H1 (cell line): ENCODE measurements at regions not wholly inside any gene's neighbourhood (a gene's known extent, or its start where the extent isn't known, plus 50 kb on each side); places are given as distances from the start of the nearest gene placed in this dataset.

Source experiments
- CTCF ChIA-PET: fragments of 300-600 bp; sonication (Branson Sonifier 250); formaldehyde crosslinking; loops from one replicate; lab custom pipeline; 2021; ENCODE audit not compliant: partially characterized antibody; lab: Charles Lee
- POLR2A ChIA-PET: fragments of 300-600 bp; sonication (Branson Sonifier 250); formaldehyde crosslinking; loops from one replicate; lab custom pipeline; 2021; ENCODE audit warnings: inconsistent platforms; ENCODE audit not compliant: partially characterized antibody; lab: Charles Lee
- DNase-seq, 2 experiments: peaks; one replicate each; pipeline versions ENCODE4 v3.0.0 to v3.0.0-alpha.2; 2010 to 2022; ENCODE audit warnings: low spot score in 2 of 2, low read depth in 1 of 2, mixed read lengths in 1 of 2
- FAIRE-seq: peaks from 2 replicates; lab custom pipeline; 2011; peaks lifted over from hg19 to GRCh38; lab: Jason Lieb, UNC
- H2AFZ ChIP-seq: 2 replicates; pipeline ENCODE4 v1.8.1; 2012; ENCODE audit warnings: low read length, inconsistent platforms
- H2AK5ac ChIP-seq: 2 replicates; pipeline ENCODE4 v1.6.1; 2013; ENCODE audit warnings: low read depth, low read length
- H2BK120ac ChIP-seq: replicated peaks from 2 replicates; pipeline ENCODE3; 2013; ENCODE audit warnings: low read depth, low read length, inconsistent platforms
- H2BK12ac ChIP-seq: 2 replicates; pipeline ENCODE4 v1.6.1; 2013; ENCODE audit warnings: low read depth, low read length
- H2BK15ac ChIP-seq: 2 replicates; pipeline ENCODE4 v1.6.1; 2013; ENCODE audit warnings: low read length
- H2BK20ac ChIP-seq: 2 replicates; pipeline ENCODE4 v1.6.1; 2013; ENCODE audit warnings: low read length
- H2BK5ac ChIP-seq: 2 replicates; pipeline ENCODE4 v1.6.1; 2013; ENCODE audit warnings: low read depth, low read length
- H3K14ac ChIP-seq: 2 replicates; pipeline ENCODE4 v1.6.1; 2013; ENCODE audit warnings: inconsistent platforms; ENCODE audit not compliant: insufficient read length
- H3K18ac ChIP-seq: 2 replicates; pipeline ENCODE4 v1.6.1; 2013; ENCODE audit warnings: low read length; ENCODE audit errors: extremely low read depth
- H3K23ac ChIP-seq: 2 replicates; pipeline ENCODE4 v1.6.1; 2013; ENCODE audit warnings: inconsistent platforms; ENCODE audit not compliant: insufficient read length
- H3K23me2 ChIP-seq: 2 replicates; pipeline ENCODE4 v1.6.1; 2013; ENCODE audit warnings: low read depth, low read length
- H3K27ac ChIP-seq: 2 replicates; pipeline ENCODE4 v1.6.1; 2011; ENCODE audit warnings: low read depth, low read length, inconsistent platforms
- H3K27me3 ChIP-seq, 4 experiments: replicated peaks in 1 of 4; 1 replicate in 1 of 4; 2 replicates in 3 of 4; pipeline versions ENCODE4 v1.6.1 to v1.8.1; 2011 to 2013; ENCODE audit warnings: low read length in 3 of 4, mild to moderate bottlenecking in 3 of 4, inconsistent platforms in 2 of 4, mixed read lengths in 2 of 4, moderate library complexity in 1 of 4; ENCODE audit not compliant: control insufficient read depth in 3 of 4, insufficient read depth in 3 of 4; ENCODE audit errors: extremely low read depth in 1 of 4
- H3K36me3 ChIP-seq, 4 experiments: 2 replicates each; pipeline versions ENCODE4 v1.6.1 to v1.8.1; 2011 to 2013; ENCODE audit warnings: mild to moderate bottlenecking in 4 of 4, low read length in 3 of 4, moderate library complexity in 2 of 4, control low read depth in 1 of 4, inconsistent platforms in 1 of 4; ENCODE audit not compliant: insufficient read depth in 4 of 4, control insufficient read depth in 2 of 4
- H3K4ac ChIP-seq: replicated peaks from 2 replicates; pipeline ENCODE3; 2013; ENCODE audit warnings: low read length, low read depth, mixed read lengths, inconsistent platforms; ENCODE audit not compliant: insufficient read length
- H3K4me1 ChIP-seq, 4 experiments: replicated peaks in 1 of 4; 1 replicate in 1 of 4; 2 replicates in 3 of 4; pipeline versions ENCODE4 v1.6.1 to v1.8.1; 2011 to 2013; ENCODE audit warnings: low read length in 3 of 4, inconsistent platforms in 2 of 4, mixed read lengths in 1 of 4; ENCODE audit not compliant: insufficient read depth in 4 of 4, control insufficient read depth in 3 of 4
- H3K4me2 ChIP-seq, 2 experiments: 2 replicates each; pipeline versions ENCODE4 v1.6.1 to v1.8.1; 2011 to 2013; ENCODE audit warnings: low read depth in 2 of 2, low read length in 2 of 2, control low read depth in 1 of 2, inconsistent platforms in 1 of 2, mild to moderate bottlenecking in 1 of 2; ENCODE audit not compliant: insufficient read depth in 1 of 2
- H3K4me3 ChIP-seq, 4 experiments: fragments of 200-600, 300-600 bp in 1 of 4; sonication (generic), shearing (Covaris generic), sonication (Bioruptor Twin) in 1 of 4; 2 replicates each; pipeline versions ENCODE4 v1.5.1 to v1.8.1; 2011 to 2016; ENCODE audit warnings: low read length in 4 of 4, low read depth in 3 of 4, control low read depth in 2 of 4, inconsistent platforms in 2 of 4, mild to moderate bottlenecking in 2 of 4, mixed read lengths in 1 of 4, moderate library complexity in 1 of 4; ENCODE audit not compliant: insufficient read depth in 2 of 4; ENCODE audit errors: extremely low read depth in 1 of 4
- H3K56ac ChIP-seq: replicated peaks from 2 replicates; pipeline ENCODE3; 2013; ENCODE audit warnings: low read depth, mild to moderate bottlenecking, mixed read lengths, low read length, inconsistent platforms; ENCODE audit not compliant: insufficient read length
- H3K79me1 ChIP-seq: 2 replicates; pipeline ENCODE4 v1.6.1; 2013; ENCODE audit warnings: low read depth, low read length, control low read depth
- H3K79me2 ChIP-seq, 2 experiments: 2 replicates each; pipeline versions ENCODE4 v1.6.1 to v1.8.1; 2012 to 2013; ENCODE audit warnings: low read length in 2 of 2, mild to moderate bottlenecking in 2 of 2, inconsistent platforms in 1 of 2; ENCODE audit not compliant: insufficient read depth in 2 of 2, control insufficient read depth in 1 of 2
- H3K9ac ChIP-seq, 4 experiments: replicated peaks in 1 of 4; 1 replicate in 1 of 4; 2 replicates in 3 of 4; pipeline versions ENCODE4 v1.6.1 to v1.8.1; 2011 to 2013; ENCODE audit warnings: low read depth in 3 of 4, low read length in 3 of 4, control low read depth in 2 of 4, mild to moderate bottlenecking in 2 of 4, moderate library complexity in 2 of 4, inconsistent platforms in 1 of 4; ENCODE audit errors: extremely low read depth in 1 of 4
- H3K9me3 ChIP-seq, 2 experiments: 2 replicates each; pipeline versions ENCODE4 v1.6.1 to v1.8.1; 2012 to 2013; ENCODE audit warnings: mild to moderate bottlenecking in 2 of 2, moderate library complexity in 2 of 2, control low read depth in 1 of 2, inconsistent platforms in 1 of 2, low read depth in 1 of 2, low read length in 1 of 2, mixed read lengths in 1 of 2; ENCODE audit not compliant: insufficient read depth in 2 of 2
- H4K20me1 ChIP-seq, 2 experiments: replicated peaks in 1 of 2; 2 replicates each; pipeline versions ENCODE3 to v1.8.1; 2011 to 2013; ENCODE audit warnings: inconsistent platforms in 2 of 2, low read length in 2 of 2, mild to moderate bottlenecking in 1 of 2; ENCODE audit not compliant: insufficient read depth in 2 of 2, control insufficient read depth in 1 of 2
- H4K5ac ChIP-seq: 2 replicates; pipeline ENCODE4 v1.6.1; 2013; ENCODE audit warnings: low read length, low read depth, mixed read lengths, inconsistent platforms; ENCODE audit not compliant: insufficient read length
- H4K8ac ChIP-seq: 2 replicates; pipeline ENCODE4 v1.8.0; 2013; ENCODE audit warnings: mild to moderate bottlenecking, moderate library complexity, low read length, inconsistent platforms; ENCODE audit not compliant: insufficient read depth; ENCODE audit errors: extremely low read depth
- H4K91ac ChIP-seq: replicated peaks from 2 replicates; pipeline ENCODE3; 2013; ENCODE audit warnings: low read length, mixed read lengths, inconsistent platforms; ENCODE audit not compliant: insufficient read length
- BCL11A ChIP-seq, 2 experiments: IDR thresholded peaks; one replicate each; pipeline ENCODE4 v1.6.1; 2011; ENCODE audit warnings: low read depth in 2 of 2, low read length in 2 of 2, mild to moderate bottlenecking in 2 of 2
- KDM4A ChIP-seq: IDR thresholded peaks from one replicate; pipeline ENCODE4 v1.7.1; 2012; ENCODE audit warnings: low read depth, mild to moderate bottlenecking, moderate library complexity, low read length, inconsistent platforms; ENCODE audit not compliant: severe bottlenecking
- KDM5A ChIP-seq: fragments of 200-600 bp; IDR thresholded peaks from 2 replicates; pipeline ENCODE4 v1.7.1; 2012; ENCODE audit warnings: mild to moderate bottlenecking, low read length, inconsistent platforms, mixed read lengths
- RAD21 ChIP-seq, 2 experiments: IDR thresholded peaks in 1 of 2; conservative IDR thresholded peaks in 1 of 2; 2 replicates each; pipeline ENCODE4 v1.6.1; 2011; ENCODE audit warnings: low read depth in 2 of 2, low read length in 2 of 2, improper control_type of control experiment in 1 of 2, inconsistent platforms in 1 of 2, mild to moderate bottlenecking in 1 of 2, moderate library complexity in 1 of 2
- TAF1 ChIP-seq: IDR thresholded peaks from 2 replicates; pipeline ENCODE4 v1.6.1; 2011; ENCODE audit warnings: mild to moderate bottlenecking, low read depth, low read length
- WGBS, 2 experiments: shearing (Covaris generic) in 1 of 2; methylation state at CpG; one replicate each; pipeline versions ENCODE4 v1.1.6 to v1.1.7; 2013 to 2015; ENCODE audit warnings: low lambda C conversion rate in 2 of 2, mixed read lengths in 2 of 2, inconsistent platforms in 1 of 2, low coverage in 1 of 2, missing lambda C conversion rate in 1 of 2; ENCODE audit not compliant: insufficient replicate concordance in 2 of 2, insufficient coverage in 1 of 2, insufficient read length in 1 of 2; ENCODE audit errors: extremely low coverage in 1 of 2, missing lambda C conversion rate in 1 of 2; 5-methylcytosine and 5-hydroxymethylcytosine counted together
- TF ChIP-seq, protein P1 (sequence below), 3 experiments: IDR thresholded peaks; 1 replicate in 2 of 3; 2 replicates in 1 of 3; pipeline versions ENCODE4 v1.5.1 to v1.6.1; 2011; ENCODE audit warnings: low read length in 3 of 3, mild to moderate bottlenecking in 3 of 3, inconsistent platforms in 2 of 3, low read depth in 1 of 3, moderate library complexity in 1 of 3; ENCODE audit not compliant: insufficient read depth in 1 of 3; ENCODE audit errors: control extremely low read depth in 1 of 3
- TF ChIP-seq, protein P2 (sequence below): IDR thresholded peaks from 2 replicates; pipeline ENCODE4 v1.6.1; 2012; ENCODE audit warnings: low read length, inconsistent platforms

DNA sequence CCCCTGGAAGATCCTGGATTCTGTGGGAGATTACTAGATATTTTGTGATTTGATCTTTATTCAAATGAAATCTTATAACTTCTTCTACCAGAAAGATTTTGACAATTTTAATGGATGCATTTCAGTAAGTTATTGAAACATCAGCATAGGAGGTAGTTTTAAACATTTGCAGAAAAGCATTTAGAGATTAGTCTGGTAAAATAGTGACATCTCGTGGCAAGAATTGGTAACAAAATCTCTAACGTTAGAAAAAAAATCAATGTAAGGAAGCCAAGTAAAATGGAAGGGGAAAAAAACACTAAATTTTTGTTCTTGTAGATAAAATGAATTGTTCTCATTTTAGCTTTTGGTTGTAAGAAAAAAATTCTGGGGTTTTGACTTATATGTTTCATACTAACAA, 73.3 kb downstream of the TASL start:
- H2AFZ ChIP-seq, result no peak overlapping the region
- H3K4me3 ChIP-seq, result no peak overlapping the region
- no peak overlapping the region for H3K14ac ChIP-seq
- no peak overlapping the region for H3K23ac ChIP-seq
- H2BK5ac ChIP-seq, result no peak overlapping the region
- H3K9ac ChIP-seq, result no peak overlapping the region
- no peak overlapping the region for H2BK120ac ChIP-seq
- no peaks in the 10 kb centered on the region for H3K27me3 ChIP-seq
- H4K20me1 ChIP-seq, result no peaks in the 10 kb centered on the region
- no peak overlapping the region for H4K8ac ChIP-seq
- H3K9me3 ChIP-seq, result no peaks in the 10 kb centered on the region
- no peak overlapping the region for H3K27ac ChIP-seq
- ChIA-PET CTCF (interaction anchor here (0.5 to 4.2 kb wide), 10 partner anchors 9 to 641 kb away, joined by 3 to 11 read pairs (median 4); no protein-coding TSS in a partner anchor), POLR2A (no interaction called here)
- H3K18ac ChIP-seq, result no peak overlapping the region
- no peaks in the 10 kb centered on the region for H3K79me2 ChIP-seq
- no peaks in the 10 kb centered on the region for H3K23me2 ChIP-seq
- no peak overlapping the region for H2BK12ac ChIP-seq
- H3K79me1 ChIP-seq, result no peaks in the 10 kb centered on the region
- FAIRE-seq, result peak; percentile 73
- no peak overlapping the region for H3K4me2 ChIP-seq
- H3K56ac ChIP-seq, result no peak overlapping the region
- H4K5ac ChIP-seq, result no peak overlapping the region
- DNase-seq, result no peak
- no peak overlapping the region for H2BK20ac ChIP-seq
- H3K36me3 ChIP-seq, result no peaks in the 10 kb centered on the region
- 5% methylated on average over 2 of the region's 2 CpGs; no CpG with 5 or more reads in 1 of the 2 experiments for WGBS, 2 experiments
- H2BK15ac ChIP-seq, result no peak overlapping the region
- H4K91ac ChIP-seq, result no peak overlapping the region
- TF ChIP-seq RAD21 (IDR thresholded peaks at IDR 0.05 in 1 of 2, conservative IDR thresholded peaks at IDR 0.05 in 1 of 2; ENCODE audit: low read depth in 2 of 2, low read length in 2 of 2) (peak in 1 of 2 experiments; percentile 54; a peak in 3 of 4 replicates), BCL11A (IDR thresholded peaks at IDR 0.05; ENCODE audit: low read depth in 2 of 2, low read length in 2 of 2) (no peak), KDM5A (no peak), KDM4A (no peak), TAF1 (no peak)
- TF ChIP-seq, protein P1, sequence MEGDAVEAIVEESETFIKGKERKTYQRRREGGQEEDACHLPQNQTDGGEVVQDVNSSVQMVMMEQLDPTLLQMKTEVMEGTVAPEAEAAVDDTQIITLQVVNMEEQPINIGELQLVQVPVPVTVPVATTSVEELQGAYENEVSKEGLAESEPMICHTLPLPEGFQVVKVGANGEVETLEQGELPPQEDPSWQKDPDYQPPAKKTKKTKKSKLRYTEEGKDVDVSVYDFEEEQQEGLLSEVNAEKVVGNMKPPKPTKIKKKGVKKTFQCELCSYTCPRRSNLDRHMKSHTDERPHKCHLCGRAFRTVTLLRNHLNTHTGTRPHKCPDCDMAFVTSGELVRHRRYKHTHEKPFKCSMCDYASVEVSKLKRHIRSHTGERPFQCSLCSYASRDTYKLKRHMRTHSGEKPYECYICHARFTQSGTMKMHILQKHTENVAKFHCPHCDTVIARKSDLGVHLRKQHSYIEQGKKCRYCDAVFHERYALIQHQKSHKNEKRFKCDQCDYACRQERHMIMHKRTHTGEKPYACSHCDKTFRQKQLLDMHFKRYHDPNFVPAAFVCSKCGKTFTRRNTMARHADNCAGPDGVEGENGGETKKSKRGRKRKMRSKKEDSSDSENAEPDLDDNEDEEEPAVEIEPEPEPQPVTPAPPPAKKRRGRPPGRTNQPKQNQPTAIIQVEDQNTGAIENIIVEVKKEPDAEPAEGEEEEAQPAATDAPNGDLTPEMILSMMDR (IDR thresholded peaks at IDR 0.05; ENCODE audit: control extremely low read depth in 1 of 3, insufficient read depth in 1 of 3, low read depth in 1 of 3, low read length in 3 of 3), result peak in 1 of 3 experiments; percentile 5; a peak in 1 of 4 replicates
- TF ChIP-seq, protein P2, sequence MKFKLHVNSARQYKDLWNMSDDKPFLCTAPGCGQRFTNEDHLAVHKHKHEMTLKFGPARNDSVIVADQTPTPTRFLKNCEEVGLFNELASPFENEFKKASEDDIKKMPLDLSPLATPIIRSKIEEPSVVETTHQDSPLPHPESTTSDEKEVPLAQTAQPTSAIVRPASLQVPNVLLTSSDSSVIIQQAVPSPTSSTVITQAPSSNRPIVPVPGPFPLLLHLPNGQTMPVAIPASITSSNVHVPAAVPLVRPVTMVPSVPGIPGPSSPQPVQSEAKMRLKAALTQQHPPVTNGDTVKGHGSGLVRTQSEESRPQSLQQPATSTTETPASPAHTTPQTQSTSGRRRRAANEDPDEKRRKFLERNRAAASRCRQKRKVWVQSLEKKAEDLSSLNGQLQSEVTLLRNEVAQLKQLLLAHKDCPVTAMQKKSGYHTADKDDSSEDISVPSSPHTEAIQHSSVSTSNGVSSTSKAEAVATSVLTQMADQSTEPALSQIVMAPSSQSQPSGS, result no peak
- no peak overlapping the region for H3K4ac ChIP-seq
- H3K4me1 ChIP-seq, result no peaks in the 10 kb centered on the region; a peak in 1 of 7 replicates
- no peak overlapping the region for H2AK5ac ChIP-seq
